ENCODE measurements at regions not wholly inside any gene's neighbourhood (a gene's known extent, or its start where the extent isn't known, plus 50 kb on each side); places are given as distances from the start of the nearest gene placed in this dataset.
"Not testable (repeated sequence)": the region's sequence is repeated elsewhere in the genome, so short reads cannot be mapped to it uniquely, and the experiment has no call there.

DNA sequence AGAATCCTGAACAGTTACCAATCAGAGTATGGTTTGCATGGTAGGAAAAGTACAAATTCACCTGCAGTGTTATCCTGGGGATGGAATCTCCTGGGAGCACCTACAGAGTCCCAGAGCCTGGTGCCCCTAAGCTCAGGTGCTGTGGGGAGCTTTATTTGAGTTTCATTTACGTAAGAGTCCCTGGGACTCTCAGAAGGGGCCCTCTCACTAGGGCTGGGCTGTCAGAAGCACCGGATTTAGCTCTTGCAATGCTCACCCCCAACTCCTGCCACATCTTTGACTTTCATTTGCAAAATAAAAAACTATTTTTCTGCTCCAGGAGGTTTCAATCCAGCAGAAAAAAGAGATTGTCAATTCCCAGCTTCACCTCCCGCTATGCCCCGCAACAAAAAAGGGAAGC is 569.8 kb upstream of the B3GAT1 start:
- intact Hi-C loops (cut with DNase I), result no loop called here
- DNase-seq, result no peak

DNA sequence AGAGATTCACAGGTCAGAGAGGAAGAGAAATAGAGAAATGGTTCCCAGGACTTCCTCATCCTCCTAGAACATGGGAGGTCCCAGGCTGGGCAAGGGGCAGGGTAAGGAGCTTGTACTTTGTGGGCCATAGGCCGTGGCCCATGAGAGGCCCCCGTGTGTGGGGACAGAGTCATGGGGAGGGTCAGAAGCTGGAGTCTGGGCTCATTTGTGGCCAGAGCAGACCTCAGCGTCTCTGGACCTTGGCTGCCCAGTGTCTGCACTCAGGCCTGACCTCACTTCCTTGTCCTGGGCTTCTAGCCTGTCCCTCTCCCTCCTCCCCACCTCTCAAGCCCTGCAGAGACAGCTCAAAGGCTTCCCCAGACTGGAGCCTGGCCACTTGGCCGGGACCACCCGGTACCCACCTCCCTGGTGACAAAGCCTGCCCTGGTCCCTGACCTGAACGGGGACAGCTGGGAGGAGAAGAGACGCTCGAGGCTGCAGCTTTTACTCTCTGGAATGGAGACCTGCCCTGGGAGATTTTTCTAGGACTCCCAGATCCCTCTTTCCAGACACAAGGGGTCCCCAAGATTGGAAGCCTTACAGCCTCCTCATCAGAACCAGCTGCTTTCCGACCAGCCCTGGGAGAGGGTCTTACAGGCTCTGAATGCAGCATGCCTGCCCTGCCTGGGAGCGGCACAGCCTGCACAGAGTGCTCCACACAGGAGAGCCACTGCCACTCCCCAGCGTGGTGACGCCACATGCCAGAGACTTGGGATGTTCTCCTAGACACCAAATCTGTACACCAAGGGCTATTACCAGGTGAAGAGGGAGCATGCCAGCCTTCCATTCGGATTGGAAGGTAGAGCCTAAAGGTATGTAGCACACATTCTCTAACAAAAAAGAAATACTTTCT is 569.0 kb upstream of the B3GAT1 start:
- no peak for DNase-seq
- intact Hi-C loops (cut with DNase I), result no loop called here

DNA sequence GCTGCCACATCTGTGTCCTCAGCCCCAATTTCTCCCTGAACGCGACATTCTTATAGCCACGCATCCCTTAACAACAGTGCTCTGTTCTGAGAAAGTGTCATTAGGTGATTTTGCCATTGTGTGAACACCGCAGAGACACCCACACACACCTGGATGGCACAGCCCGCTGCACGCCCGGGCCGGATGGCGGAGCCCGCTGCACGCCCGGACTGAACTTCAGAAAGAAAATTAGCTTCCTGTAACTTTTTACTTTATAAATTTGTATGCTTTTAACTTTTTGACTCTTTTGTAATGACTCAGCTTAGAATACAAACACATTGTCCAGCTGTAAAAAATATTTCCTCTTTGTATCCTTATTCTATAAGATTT is 567.0 kb upstream of the B3GAT1 start:
- DNase-seq; intact Hi-C loops (cut with DNase I): not testable (repeated sequence)

DNA sequence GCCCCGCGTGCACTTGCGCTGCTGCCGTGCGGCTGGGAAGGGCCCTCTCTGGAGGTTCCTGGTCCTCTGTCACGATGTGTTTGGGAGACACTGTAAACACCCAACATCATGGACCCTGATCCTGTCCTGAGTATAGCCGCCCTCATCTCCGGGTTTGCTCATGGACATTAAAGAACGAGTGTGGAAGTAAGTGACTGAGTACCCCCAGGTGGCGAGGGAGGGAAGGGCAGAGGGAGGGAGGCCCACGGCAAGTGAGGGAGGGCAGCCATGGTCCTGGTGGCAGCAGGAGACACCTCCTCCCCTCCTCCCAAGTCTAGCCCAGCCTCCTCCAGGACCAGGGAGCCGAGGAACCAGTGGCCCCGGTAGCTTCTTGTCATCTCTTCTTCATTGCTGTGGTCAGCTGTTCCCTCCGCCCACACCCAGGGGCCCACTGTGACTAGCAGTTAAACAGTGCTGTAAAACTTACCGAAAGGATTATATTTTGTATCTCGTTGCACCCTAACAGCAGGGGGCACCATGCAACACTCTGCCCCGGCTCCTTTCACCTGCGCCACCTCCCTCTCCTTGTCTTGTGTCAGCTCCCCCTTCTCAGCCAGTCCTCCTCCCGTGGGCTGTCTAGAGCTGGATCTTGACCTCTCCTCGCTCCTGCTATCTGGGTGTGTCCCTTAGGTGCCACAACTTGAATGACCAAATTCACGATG is 566.5 kb upstream of the B3GAT1 start:
- DNase-seq, result no peak
- intact Hi-C loops (cut with DNase I), result no loop called here

DNA sequence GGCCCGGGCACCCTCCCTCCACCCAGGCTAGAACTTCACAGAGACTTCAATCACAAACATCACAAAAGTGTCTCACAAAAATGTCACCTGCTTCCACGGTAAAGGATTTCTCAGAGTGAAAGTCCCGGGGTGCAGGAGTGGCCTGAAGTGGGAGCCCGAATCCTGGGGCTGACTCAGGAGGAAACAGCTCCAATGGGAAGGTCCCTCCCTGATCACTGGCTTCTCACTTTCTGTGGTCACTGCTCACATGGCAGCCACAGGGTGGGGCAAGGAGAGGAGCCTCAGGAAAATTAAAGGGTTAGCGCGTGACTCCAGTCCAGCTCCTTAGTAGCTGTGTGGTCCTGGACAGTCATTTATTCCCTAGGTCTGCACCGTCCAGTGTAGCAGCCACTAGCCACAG is 564.5 kb upstream of the B3GAT1 start:
- intact Hi-C loops (cut with DNase I), result no loop called here

DNA sequence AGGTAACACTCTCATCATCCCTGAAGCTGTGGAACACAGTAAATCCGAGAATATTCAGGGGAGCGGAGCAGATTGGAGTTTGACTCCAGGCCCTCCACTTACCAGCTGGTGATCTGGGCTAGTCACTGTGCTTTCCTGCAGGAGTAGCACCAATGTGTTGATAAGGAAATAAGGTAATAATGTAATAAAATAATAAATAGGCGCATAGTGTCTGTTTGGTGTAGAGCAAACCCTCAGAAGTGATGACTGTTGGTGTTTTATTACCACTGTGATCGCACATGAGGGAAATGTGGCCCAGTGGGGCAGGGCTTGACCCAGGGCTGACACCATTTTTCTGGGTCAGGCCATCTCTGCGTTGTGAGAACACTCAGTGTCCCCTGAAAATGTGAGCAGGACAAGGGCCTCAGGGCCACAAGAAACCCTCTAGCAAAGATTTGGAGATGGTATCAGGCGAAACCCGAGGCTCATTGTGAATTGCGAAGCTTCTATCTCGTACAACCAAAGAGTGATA is 563.9 kb upstream of the B3GAT1 start:
- intact Hi-C loops (cut with DNase I), result no loop called here
- DNase-seq, result no peak

More for the DNA sequence above, 564.5 kb upstream of the B3GAT1 start:
- DNase-seq, result no peak

DNA sequence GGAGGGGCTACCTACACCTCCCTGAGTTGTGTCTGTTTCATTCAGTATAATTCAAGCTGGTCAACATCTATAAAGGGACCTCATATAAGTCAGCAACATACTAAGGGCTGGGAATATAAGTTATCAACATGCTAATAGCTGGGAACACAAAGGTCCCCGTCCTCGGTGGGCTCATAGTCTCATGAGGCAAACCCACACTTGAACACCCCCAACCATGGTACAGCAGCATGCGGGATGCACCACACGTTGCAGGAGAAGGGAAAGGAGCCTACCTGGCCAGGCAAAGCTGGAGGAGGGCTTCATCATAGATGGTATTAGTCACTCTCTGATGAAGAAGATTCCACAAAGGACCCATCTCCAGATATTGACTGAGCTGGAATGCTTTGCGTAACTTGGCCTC is 561.8 kb upstream of the B3GAT1 start:
- intact Hi-C loops (cut with DNase I), result no loop called here
- no peak for DNase-seq

DNA sequence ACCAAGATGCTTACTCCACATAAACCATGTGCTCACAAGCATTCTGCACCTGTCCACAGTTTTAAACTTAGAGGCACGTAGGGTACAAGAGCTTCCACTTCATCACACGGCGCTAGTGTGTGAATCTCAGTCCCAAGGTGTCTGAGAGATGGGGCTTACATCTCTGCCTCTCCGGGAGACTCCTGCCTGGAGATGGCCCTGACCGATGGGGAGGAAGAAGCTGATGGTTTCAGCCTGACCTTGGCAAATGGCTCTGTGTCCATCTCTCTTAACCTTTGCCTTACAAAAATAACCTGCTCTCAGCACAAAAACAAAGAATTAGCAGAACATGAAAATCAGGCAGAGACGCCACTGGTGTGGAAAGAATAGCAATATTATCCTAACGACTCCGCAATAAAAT is 559.3 kb upstream of the B3GAT1 start:
- intact Hi-C loops (cut with DNase I), result no loop called here
- DNase-seq, result no peak

DNA sequence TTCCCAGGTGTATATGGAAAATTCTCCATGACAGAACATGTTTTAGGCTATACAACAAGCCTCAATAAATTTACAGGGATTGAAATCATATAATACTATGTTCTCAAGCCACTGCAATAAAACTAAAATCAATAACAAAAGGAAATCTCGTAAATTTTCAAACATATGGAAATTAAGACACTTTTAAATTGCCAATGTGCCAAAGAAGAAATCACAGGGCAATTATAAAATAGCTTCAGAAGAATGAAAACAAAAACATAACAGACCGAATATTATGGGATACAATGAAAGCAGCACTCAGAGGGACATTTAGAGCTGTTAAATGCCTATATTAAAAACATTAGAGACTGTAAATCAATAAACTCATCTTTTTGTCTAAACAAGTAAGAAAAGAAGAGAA is 555.7 kb upstream of the B3GAT1 start:
- intact Hi-C loops (cut with DNase I), result no loop called here
- DNase-seq, result no peak

DNA sequence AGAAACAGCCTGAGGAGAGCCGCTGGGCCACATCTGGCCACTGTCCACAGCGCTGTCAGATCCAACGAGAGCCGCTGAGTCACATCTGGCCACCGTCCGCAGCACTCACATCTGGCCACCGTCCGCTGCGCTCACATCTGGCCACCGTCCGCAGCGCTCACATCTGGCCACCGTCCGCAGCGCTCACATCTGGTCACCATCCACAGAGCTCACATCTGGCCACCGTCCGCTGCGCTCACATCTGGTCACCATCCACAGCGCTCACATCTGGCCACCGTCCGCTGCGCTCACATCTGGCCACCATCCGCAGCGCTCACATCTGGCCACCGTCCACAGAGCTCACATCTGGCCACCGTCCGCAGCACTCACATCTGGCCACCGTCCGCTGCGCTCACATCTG is 549.3 kb upstream of the B3GAT1 start:
- DNase-seq, result peak in 1 of 10 donors; percentile 72
- intact Hi-C loops (cut with DNase I), result not testable (repeated sequence)

DNA sequence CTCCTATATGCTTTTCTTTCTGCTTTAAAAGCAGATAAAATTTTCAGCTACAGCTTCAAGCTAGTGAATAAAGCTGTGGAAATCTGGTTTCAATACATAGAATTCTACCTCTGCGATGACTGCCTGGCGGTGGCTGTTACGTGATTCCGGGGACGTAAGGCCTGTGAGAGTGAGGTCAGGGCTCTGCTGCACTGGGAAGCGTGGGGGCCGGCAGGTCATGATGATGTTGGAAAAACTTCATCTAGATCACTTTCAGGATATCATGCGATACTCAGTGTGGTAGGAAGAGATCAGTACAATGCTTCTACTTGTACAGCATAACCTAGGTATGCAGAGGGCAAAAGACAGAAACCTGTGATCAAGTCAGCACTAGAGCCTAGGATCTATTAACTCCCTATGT is 546.8 kb upstream of the B3GAT1 start:
- intact Hi-C loops (cut with DNase I), result no loop called here
- peak in 1 of 10 donors; percentile 34 for DNase-seq

DNA sequence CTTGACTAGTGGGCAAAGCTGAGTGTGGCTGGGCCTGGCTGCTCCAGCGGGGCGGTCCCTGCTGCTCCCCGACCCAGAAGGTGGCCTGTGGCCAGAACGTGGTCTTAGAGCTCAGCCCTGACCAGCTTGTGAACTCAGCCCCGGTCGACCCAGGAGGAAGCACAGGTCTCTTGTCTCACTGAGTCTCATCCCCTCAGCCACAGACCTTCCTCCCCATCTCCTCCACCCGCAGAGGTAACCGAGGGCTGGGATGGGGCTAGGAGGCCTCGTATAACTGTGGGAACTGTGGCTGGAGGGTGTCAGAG is 546.2 kb upstream of the B3GAT1 start:
- intact Hi-C loops (cut with DNase I), result no loop called here
- peak in 1 of 10 donors; percentile 69 for DNase-seq

DNA sequence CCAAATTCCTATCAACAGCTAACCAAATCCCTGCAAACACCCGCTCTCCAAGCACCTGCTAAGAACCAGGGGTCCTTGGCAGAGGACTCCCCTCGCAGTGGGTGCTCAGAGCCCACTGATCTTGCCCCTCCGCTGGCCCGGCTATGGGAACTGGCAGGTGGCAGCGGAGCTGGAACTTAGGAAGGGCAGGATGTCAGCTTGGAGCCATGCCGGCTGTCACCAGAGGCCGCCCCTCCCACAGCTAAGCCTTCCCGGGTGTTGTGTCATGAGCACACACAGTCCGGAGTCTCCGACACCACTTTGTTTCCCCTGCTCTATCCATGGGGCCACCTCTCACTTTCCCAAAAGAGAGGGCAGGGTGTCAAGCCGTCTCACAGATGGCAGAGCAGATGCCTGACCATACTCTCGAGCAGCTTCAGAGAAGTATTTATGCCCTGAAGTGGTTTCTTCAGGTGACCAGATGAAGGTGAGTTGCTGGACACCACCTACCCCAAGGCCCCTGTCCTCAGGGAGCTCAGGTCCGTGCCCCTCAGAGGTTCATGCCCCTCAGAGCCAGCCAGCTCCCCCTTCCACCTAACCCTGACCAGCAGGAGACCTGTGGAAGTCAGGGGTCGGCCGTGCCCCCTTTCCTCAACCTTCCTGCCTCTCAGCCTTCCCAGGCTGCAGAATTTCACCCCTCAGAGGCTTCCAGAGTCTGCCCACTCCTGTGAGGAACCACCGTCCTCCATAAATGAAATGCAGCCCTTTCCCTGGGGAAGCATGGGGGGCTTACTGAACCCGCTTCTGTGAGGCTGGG is 545.7 kb upstream of the B3GAT1 start:
- peak in 1 of 10 donors; percentile 77 for DNase-seq
- intact Hi-C loops (cut with DNase I), result no loop called here

DNA sequence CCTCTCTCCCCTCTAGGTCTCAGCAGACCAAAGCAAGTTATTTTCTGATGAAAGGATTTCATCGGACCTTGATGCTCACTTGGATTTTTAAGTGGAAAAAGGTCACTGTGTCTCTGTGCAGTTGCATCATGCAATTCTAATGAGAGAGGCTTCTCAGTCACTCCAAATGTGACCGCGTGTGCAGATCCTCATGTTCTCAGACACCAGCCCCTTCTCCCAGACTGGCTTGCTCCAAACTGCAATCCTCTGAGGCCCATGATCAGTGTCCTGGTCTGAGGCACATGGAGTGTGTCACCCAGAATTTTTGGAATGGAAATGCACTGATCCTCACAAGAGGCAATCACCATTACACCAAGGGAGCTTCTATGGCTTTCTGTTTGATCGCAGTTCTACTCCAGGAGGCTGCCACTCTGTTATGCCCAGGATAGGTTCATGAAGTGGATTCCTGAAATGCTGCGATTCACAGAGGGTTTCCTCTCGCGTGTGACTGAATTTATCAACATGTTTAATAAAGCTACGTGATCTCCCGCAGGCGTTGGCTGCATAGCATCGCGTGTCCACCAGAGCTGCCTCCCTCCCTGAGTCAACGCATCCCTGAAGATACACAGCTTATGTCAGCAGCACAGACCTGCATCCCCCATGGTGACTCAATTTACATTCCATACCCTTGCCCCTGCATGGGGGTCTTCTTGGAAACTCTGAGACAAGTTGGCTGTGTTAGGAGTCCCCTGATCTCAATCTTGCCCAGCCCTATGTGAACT is 544.6 kb upstream of the B3GAT1 start:
- intact Hi-C loops (cut with DNase I), result no loop called here
- DNase-seq, result peak in 1 of 10 donors; percentile 41

DNA sequence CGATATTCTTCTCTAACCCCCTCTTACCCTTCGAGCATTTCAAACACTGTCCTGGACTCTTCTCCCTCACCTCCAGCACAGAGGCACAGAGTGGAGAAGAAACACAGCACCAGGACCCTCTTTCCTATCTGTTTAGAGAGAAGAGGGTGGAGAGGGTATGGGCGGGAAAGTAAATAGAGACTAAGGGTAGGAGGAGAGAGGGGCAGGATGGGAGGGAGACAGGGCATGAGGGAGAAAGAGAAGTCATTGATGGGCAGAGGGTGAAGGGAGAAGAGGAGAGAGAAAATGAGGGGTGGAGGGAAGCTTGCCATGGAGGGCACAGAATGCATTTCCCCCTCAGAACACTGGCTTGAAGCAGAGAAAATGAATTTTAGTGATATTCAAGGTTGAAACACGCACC is 543.9 kb upstream of the B3GAT1 start:
- intact Hi-C loops (cut with DNase I); DNase-seq: not testable (repeated sequence)

DNA sequence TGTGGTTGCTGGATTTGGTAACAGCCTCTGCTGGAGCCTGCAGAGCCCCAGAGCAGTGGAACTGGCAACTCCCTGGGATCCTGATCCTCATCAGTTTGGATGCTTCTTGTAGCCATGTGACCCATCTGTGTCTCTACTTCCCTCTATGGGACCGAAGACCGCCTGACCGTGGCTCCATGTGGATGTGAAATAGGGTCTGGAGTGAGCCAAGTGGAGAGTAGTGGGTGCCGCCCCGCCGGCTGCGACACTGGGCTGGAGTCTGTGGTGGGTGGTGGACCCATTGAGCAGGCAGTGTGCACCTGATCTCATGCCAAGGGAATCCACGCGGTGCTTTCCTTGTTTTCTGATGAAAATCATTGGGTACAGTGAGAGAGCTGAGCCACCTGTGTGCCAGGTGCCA is 543.2 kb upstream of the B3GAT1 start:
- peak in 1 of 10 donors; percentile 24 for DNase-seq
- intact Hi-C loops (cut with DNase I), result no loop called here

DNA sequence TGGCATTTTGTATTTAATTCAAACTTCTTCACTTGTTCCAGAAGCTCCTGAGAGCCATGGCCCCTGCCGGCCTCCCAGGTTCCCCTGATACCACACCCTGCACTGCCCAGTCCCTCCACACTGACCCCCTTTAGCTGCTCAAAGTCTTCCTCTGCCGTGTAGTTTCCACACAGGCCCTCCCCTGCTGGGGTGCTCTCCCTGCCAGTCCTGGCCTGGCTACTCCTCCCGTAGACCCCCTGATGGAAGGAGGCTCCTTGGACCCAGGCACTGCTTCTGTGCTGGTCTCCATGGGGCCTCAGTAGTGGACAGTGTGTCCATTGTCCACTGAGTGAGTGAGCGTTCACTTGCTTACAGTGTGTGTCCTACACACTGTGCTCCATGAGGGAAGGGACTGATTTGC is 542.4 kb upstream of the B3GAT1 start:
- DNase-seq, result peak in 1 of 10 donors; percentile 64
- intact Hi-C loops (cut with DNase I), result not testable (repeated sequence)

DNA sequence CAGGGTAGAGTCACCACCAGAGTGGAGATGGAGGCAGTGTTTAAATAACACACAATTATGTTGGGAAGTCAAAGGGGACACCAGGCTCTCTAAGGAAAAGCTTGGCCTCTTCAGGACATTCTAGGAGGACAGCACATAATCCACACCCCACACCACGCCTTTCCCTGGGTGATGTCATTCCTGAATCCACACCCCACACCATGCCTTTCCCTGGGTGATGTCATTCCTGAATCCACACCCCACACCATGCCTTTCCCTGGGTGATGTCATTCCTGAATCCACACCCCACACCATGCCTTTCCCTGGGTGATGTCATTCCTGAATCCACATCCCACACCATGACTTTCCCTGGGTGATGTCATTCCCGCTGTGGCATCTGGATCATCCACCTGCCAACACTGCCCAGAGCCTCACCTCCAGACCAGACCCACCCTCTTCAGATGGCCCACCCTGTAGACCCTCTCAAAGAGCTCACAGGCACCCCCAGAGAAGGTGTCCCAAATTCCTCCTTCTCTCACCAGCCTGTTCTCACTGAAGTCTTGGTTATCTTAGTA is 541.5 kb upstream of the B3GAT1 start:
- DNase-seq; intact Hi-C loops (cut with DNase I): not testable (repeated sequence)

DNA sequence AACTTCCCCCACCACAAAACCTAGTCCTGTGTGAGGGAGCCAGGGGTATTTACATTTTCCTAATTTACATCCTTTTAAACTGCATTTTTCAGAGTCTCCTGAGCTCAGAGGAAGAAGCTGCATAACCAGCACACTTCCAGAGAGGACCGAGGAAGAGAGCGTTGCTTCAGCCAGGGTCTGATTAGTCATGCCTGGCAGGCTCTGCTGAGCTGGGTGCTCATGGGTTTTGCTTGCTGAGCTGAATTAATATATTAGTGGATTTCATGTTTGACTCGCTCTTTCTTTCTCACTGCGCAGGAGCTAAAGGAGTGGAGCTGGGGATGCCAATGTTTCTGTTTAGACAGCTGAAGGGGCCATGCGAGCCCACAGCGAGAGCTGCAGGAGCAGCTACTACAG is 539.3 kb upstream of the B3GAT1 start:
- intact Hi-C loops (cut with DNase I), result no loop called here
- DNase-seq, result peak in 8 of 10 donors; percentile 35 to 93 (median 43)
